ENCODE measurements at regions not wholly inside any gene's neighbourhood (a gene's known extent, or its start where the extent isn't known, plus 50 kb on each side); places are given as distances from the start of the nearest gene placed in this dataset.

GRCh38 chr6:140076105-140076504, 701.7 kb upstream of the CITED2 start:
- Histone ChIP-seq H3K4me3 (ENCODE audit: low read length) (no peak overlapping the region), H3K27ac (ENCODE audit: low read length) (no peak overlapping the region), H3K9me2 (replicated peaks; ENCODE audit: insufficient read depth, low read length) (no peaks in the 10 kb centered on the region), H2AFZ (ENCODE audit: low read length) (no peak overlapping the region), H3K79me2 (ENCODE audit: low read length) (no peaks in the 10 kb centered on the region), H3K9me3 (replicated peaks; ENCODE audit: insufficient read depth, low read length) (no peaks in the 10 kb centered on the region), H3K9ac (ENCODE audit: low read length) (no peak overlapping the region), H3K27me3 (replicated peaks; ENCODE audit: insufficient read depth, low read length) (no peaks in the 10 kb centered on the region), H4K20me1 (ENCODE audit: insufficient read depth, low read length) (no peaks in the 10 kb centered on the region), H3K4me2 (ENCODE audit: low read depth, low read length) (no peak overlapping the region), H3F3A (ENCODE audit: insufficient read depth, low read length) (no peaks in the 10 kb centered on the region), H3K4me1 (ENCODE audit: low read length) (no peaks in the 10 kb centered on the region), H3K36me3 (replicated peaks; ENCODE audit: insufficient read depth, low read length) (no peaks in the 10 kb centered on the region)
- TF ChIP-seq EZH2 (optimal IDR thresholded peaks at IDR 0.05; ENCODE audit: low read depth, low read length) (no peak), CTCF (IDR thresholded peaks at IDR 0.05; ENCODE audit: low read length) (no peak), EZH2phosphoT487 (IDR thresholded peaks at IDR 0.05; ENCODE audit: low read length) (no peak)
- no peak for DNase-seq

- no peaks in the 10 kb centered on the region for H4K20me1 ChIP-seq (ENCODE audit: insufficient read depth, low read length)
- no peaks in the 10 kb centered on the region for H3F3A ChIP-seq (ENCODE audit: insufficient read depth, low read length)
- H3K36me3 ChIP-seq (replicated peaks; ENCODE audit: insufficient read depth, low read length): no peaks in the 10 kb centered on the region
- no peak overlapping the region for H2AFZ ChIP-seq (ENCODE audit: low read length)
- no peaks in the 10 kb centered on the region for H3K79me2 ChIP-seq (ENCODE audit: low read length)
- no peak overlapping the region; the same call in 1 of the 2 replicates for H3K4me2 ChIP-seq (ENCODE audit: low read depth, low read length)
- no peaks in the 10 kb centered on the region for H3K9me3 ChIP-seq (replicated peaks; ENCODE audit: insufficient read depth, low read length)
- H3K27ac ChIP-seq (ENCODE audit: low read length): no peak overlapping the region
- no peaks in the 10 kb centered on the region for H3K27me3 ChIP-seq (replicated peaks; ENCODE audit: insufficient read depth, low read length)
- H3K9ac ChIP-seq (ENCODE audit: low read length): no peak overlapping the region
- no peaks in the 10 kb centered on the region for H3K9me2 ChIP-seq (replicated peaks; ENCODE audit: insufficient read depth, low read length)
- DNase-seq: no peak
- H3K4me1 ChIP-seq (ENCODE audit: low read length): no peaks in the 10 kb centered on the region
- H3K4me3 ChIP-seq (ENCODE audit: low read length): no peak overlapping the region
- no peak for TF ChIP-seq CTCF (IDR thresholded peaks at IDR 0.05; ENCODE audit: low read length)
- no peak for TF ChIP-seq EZH2 (optimal IDR thresholded peaks at IDR 0.05; ENCODE audit: low read depth, low read length)
- TF ChIP-seq EZH2phosphoT487 (IDR thresholded peaks at IDR 0.05; ENCODE audit: low read length): no peak
Observed at GRCh38 chr6:140073456-140073855, 699.0 kb upstream of the CITED2 start.

- H3K79me2 ChIP-seq (ENCODE audit: low read length): no peaks in the 10 kb centered on the region
- no peak overlapping the region for H2AFZ ChIP-seq (ENCODE audit: low read length)
- DNase-seq: no peak
- no peak overlapping the region for H3K4me3 ChIP-seq (ENCODE audit: low read length)
- no peak for TF ChIP-seq EZH2phosphoT487 (IDR thresholded peaks at IDR 0.05; ENCODE audit: low read length)
- no peak for TF ChIP-seq CTCF (IDR thresholded peaks at IDR 0.05; ENCODE audit: low read length)
- TF ChIP-seq EZH2 (optimal IDR thresholded peaks at IDR 0.05; ENCODE audit: low read depth, low read length): no peak
- no peaks in the 10 kb centered on the region for H3F3A ChIP-seq (ENCODE audit: insufficient read depth, low read length)
- no peaks in the 10 kb centered on the region for H3K9me2 ChIP-seq (replicated peaks; ENCODE audit: insufficient read depth, low read length)
- H3K36me3 ChIP-seq (replicated peaks; ENCODE audit: insufficient read depth, low read length): no peaks in the 10 kb centered on the region
- no peaks in the 10 kb centered on the region for H3K4me1 ChIP-seq (ENCODE audit: low read length)
- no peaks in the 10 kb centered on the region for H3K27me3 ChIP-seq (replicated peaks; ENCODE audit: insufficient read depth, low read length)
- no peak overlapping the region for H3K27ac ChIP-seq (ENCODE audit: low read length)
- H4K20me1 ChIP-seq (ENCODE audit: insufficient read depth, low read length): no peaks in the 10 kb centered on the region
- no peak overlapping the region for H3K9ac ChIP-seq (ENCODE audit: low read length)
- no peak overlapping the region for H3K4me2 ChIP-seq (ENCODE audit: low read depth, low read length)
- H3K9me3 ChIP-seq (replicated peaks; ENCODE audit: insufficient read depth, low read length): no peaks in the 10 kb centered on the region
Observed at GRCh38 chr6:140071601-140072062, 697.2 kb upstream of the CITED2 start.
